Loucy (cell line): ENCODE measurements at regions not wholly inside any gene's neighbourhood (a gene's known extent, or its start where the extent isn't known, plus 50 kb on each side); places are given as distances from the start of the nearest gene placed in this dataset.

Experiments used
- H2AFZ ChIP-seq: fragments of 200-600 bp; sonication (generic); 2 replicates; pipeline ENCODE4 v1.6.0; 2016; ENCODE audit warnings: antibody characterized with exemption, mild to moderate bottlenecking, low read length, moderate library complexity
- H3F3A ChIP-seq: fragments of 200-600 bp; 2 replicates; pipeline ENCODE4 v1.6.0; 2016; ENCODE audit warnings: antibody characterized with exemption, low read depth, mild to moderate bottlenecking
- H3K27me3 ChIP-seq: fragments of 200-600 bp; sonication (generic); 2 replicates; pipeline ENCODE4 v1.6.1; 2014; ENCODE audit warnings: low read length, mild to moderate bottlenecking; ENCODE audit not compliant: insufficient read depth, poor library complexity, severe bottlenecking
- H3K36me3 ChIP-seq: fragments of 200-600 bp; sonication (generic); 2 replicates; pipeline ENCODE4 v1.6.1; 2016; ENCODE audit warnings: low read length; ENCODE audit not compliant: insufficient read depth
- H3K4me1 ChIP-seq: fragments of 200-600 bp; sonication (generic); 2 replicates; pipeline ENCODE4 v1.5.1; 2014; ENCODE audit warnings: low read length, mild to moderate bottlenecking; ENCODE audit not compliant: insufficient read depth, poor library complexity, severe bottlenecking
- H3K4me2 ChIP-seq: fragments of 200-600 bp; sonication (generic); 2 replicates; pipeline ENCODE4 v1.6.0; 2014; ENCODE audit warnings: antibody characterized with exemption, low read length, low read depth, mild to moderate bottlenecking; ENCODE audit not compliant: poor library complexity, severe bottlenecking
- H3K4me3 ChIP-seq: fragments of 200-600 bp; sonication (generic); 2 replicates; pipeline ENCODE4 v1.5.1; 2014; ENCODE audit warnings: low read length, mild to moderate bottlenecking, mixed read lengths; ENCODE audit not compliant: poor library complexity, severe bottlenecking
- H3K79me2 ChIP-seq: fragments of 200-600 bp; sonication (generic); 2 replicates; pipeline ENCODE4 v1.6.1; 2014; ENCODE audit warnings: low read length; ENCODE audit not compliant: insufficient read depth
- H3K9ac ChIP-seq: fragments of 200-600 bp; sonication (generic); 2 replicates; pipeline ENCODE4 v1.6.0; 2014; ENCODE audit warnings: mild to moderate bottlenecking, low read depth, low read length, moderate library complexity; ENCODE audit not compliant: poor library complexity, severe bottlenecking
- H3K9me2 ChIP-seq: fragments of 200-600 bp; sonication (generic); replicated peaks from 2 replicates; pipeline ENCODE4 v1.6.1; 2016; ENCODE audit warnings: low read depth, low read length, mixed read lengths
- H3K9me3 ChIP-seq: fragments of 200-600 bp; sonication (generic); 2 replicates; pipeline ENCODE4 v1.6.1; 2014; ENCODE audit warnings: mild to moderate bottlenecking, antibody characterized with exemption, low read length, low read depth; ENCODE audit not compliant: insufficient read depth
- H4K20me1 ChIP-seq: fragments of 200-600 bp; sonication (generic); 2 replicates; pipeline ENCODE4 v1.6.0; 2014; ENCODE audit warnings: antibody characterized with exemption, low read length, mild to moderate bottlenecking; ENCODE audit not compliant: insufficient read depth, poor library complexity, severe bottlenecking
- EZH2phosphoT487 ChIP-seq: fragments of 200-600 bp; IDR thresholded peaks from 2 replicates; pipeline ENCODE4 v1.6.1; 2018; ENCODE audit warnings: antibody characterized with exemption, mild to moderate bottlenecking, moderate library complexity, borderline replicate concordance
- TF ChIP-seq, protein P1 (sequence below): fragments of 200-600 bp; sonication (generic); conservative IDR thresholded peaks from 2 replicates; pipeline ENCODE4 v1.5.1; 2014; ENCODE audit warnings: mild to moderate bottlenecking, antibody characterized with exemption, low read length

DNA sequence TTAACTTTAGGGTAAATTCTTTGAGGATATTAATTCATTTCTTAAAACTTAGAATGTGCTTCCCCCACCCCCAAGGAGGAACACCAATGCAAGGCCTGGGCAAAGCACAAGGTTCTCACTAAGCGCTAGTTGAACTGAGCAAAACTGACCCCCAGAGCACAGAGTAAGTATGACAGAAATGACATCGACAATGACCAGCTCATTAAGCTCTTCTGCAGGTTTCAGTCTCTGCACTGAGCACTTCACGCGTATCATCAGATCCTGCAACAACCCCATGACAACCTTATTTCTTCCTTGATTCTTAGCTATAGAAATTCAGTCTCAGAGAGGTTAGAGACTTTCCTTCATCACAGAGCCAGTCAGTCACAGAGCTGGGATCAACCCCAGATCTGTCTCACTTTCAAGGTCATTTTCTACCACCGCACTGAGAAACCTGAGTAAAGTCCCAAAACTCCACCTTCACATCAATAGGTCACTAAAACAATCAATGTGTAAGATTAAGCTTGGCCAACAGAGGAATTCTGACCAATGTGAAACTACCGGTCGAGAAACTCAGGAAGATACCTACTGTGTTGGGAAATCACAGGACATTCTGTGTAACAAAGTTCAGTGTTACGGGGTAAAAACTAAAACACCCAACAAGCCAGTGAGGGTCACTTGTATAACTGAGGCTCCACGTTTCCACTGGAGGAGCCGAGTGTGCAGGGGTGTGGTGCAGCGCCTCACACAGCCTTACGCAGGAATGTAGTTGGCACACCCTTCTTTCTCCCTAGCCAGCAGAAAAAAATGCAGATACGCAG lies 129.0 kb upstream of the FOXQ1 start:
- TF ChIP-seq, protein P1, sequence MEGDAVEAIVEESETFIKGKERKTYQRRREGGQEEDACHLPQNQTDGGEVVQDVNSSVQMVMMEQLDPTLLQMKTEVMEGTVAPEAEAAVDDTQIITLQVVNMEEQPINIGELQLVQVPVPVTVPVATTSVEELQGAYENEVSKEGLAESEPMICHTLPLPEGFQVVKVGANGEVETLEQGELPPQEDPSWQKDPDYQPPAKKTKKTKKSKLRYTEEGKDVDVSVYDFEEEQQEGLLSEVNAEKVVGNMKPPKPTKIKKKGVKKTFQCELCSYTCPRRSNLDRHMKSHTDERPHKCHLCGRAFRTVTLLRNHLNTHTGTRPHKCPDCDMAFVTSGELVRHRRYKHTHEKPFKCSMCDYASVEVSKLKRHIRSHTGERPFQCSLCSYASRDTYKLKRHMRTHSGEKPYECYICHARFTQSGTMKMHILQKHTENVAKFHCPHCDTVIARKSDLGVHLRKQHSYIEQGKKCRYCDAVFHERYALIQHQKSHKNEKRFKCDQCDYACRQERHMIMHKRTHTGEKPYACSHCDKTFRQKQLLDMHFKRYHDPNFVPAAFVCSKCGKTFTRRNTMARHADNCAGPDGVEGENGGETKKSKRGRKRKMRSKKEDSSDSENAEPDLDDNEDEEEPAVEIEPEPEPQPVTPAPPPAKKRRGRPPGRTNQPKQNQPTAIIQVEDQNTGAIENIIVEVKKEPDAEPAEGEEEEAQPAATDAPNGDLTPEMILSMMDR = no peak
- no peak for TF ChIP-seq EZH2phosphoT487
- no peaks in the 10 kb centered on the region for H4K20me1 ChIP-seq
- H3K79me2 ChIP-seq = no peaks in the 10 kb centered on the region
- H3K9me2 ChIP-seq = no peaks in the 10 kb centered on the region
- H2AFZ ChIP-seq = no peak overlapping the region
- H3K27me3 ChIP-seq = no peaks in the 10 kb centered on the region
- no peak overlapping the region for H3K9ac ChIP-seq
- no peaks in the 10 kb centered on the region for H3K4me1 ChIP-seq
- no peaks in the 10 kb centered on the region for H3K36me3 ChIP-seq
- H3K4me2 ChIP-seq = no peak overlapping the region
- no peak overlapping the region for H3K4me3 ChIP-seq
- no peaks in the 10 kb centered on the region for H3K9me3 ChIP-seq
- H3F3A ChIP-seq = no peaks in the 10 kb centered on the region

DNA sequence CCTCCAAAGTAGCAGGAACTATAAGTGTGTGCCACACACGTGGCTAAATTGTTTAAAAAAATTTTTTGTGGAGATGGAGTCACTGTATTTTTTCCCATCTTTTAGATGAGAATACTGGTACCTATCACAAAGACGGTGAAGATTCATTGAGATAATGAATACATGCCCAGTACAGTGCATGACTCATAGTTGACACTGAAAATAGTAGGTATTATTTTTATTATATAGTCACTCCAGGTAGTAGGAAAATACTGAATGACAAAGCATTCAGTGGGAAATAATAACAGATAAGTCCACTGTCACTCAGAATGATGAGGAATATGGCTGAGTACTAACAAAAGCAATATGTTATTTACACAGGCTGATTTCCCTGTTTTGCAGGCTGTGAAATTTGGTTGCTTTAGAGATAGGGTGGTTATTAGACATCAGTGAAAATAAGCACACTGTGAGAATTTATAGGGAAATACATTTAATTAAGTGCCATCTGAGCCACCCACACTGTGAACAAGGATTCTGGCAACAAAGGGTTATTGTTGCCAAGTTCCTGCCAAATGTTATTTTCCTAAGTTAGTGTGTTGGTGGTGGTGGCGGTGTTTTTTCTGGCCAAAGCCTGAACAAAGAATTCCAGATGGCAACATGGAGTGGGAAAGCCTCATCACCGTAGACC lies 129.8 kb upstream of the FOXQ1 start:
- H3F3A ChIP-seq = no peaks in the 10 kb centered on the region
- TF ChIP-seq, protein P1 = no peak
- no peak for TF ChIP-seq EZH2phosphoT487
- no peaks in the 10 kb centered on the region for H3K9me3 ChIP-seq
- no peak overlapping the region for H2AFZ ChIP-seq
- no peaks in the 10 kb centered on the region for H3K79me2 ChIP-seq
- H4K20me1 ChIP-seq = no peaks in the 10 kb centered on the region
- no peaks in the 10 kb centered on the region for H3K36me3 ChIP-seq
- no peaks in the 10 kb centered on the region for H3K27me3 ChIP-seq
- H3K4me3 ChIP-seq = no peak overlapping the region
- no peaks in the 10 kb centered on the region for H3K9me2 ChIP-seq
- no peaks in the 10 kb centered on the region for H3K4me1 ChIP-seq
- H3K4me2 ChIP-seq = no peak overlapping the region
- no peak overlapping the region for H3K9ac ChIP-seq

DNA sequence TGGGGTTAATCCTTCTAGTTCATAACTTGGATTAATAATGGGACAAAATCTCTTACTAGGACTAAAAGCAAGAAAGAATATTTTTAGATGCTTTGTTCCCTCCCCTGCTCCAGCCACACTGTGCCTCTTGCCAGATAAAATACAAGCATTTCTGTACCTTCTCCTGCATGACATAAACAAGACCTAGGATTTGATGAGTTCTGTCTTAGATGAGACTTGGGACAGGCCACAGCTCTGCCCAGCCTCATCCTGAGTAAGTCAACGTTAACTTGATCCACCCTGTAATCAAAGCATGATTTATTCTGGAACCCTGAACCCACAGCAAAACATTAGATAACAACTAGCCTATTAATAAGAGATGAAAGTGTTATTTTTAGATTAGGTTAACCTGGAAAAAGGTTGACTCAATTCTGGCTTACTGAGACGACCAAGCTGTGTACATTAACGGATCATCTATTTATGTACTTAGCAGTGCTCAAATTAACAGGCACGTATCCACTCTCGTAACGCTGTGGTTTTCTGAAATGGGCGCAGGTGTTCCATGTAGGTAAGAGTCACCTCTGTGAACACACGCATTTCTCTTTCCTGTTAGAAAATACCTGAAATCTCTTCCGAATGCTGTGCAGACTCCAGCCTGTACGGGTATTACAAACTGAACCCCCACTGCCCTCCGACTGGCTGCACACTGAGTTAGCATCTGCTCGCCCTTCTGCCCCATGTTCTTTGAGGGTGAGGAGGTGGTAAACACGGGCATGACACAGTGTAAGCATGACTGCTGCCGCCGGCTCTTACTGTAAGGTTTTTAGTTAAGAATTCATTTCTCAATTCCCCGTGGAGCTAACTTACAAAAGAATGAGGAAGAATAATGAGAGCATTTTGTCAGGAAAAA lies 132.1 kb upstream of the FOXQ1 start:
- no peaks in the 10 kb centered on the region for H3K27me3 ChIP-seq
- no peak for TF ChIP-seq EZH2phosphoT487
- TF ChIP-seq, protein P1 = no peak
- H3K4me2 ChIP-seq = no peak overlapping the region
- H3F3A ChIP-seq = no peaks in the 10 kb centered on the region
- H3K36me3 ChIP-seq = no peaks in the 10 kb centered on the region
- no peaks in the 10 kb centered on the region for H3K79me2 ChIP-seq
- H3K9ac ChIP-seq = no peak overlapping the region
- no peak overlapping the region for H3K4me3 ChIP-seq
- no peaks in the 10 kb centered on the region for H3K4me1 ChIP-seq
- H2AFZ ChIP-seq = no peak overlapping the region
- H4K20me1 ChIP-seq = no peaks in the 10 kb centered on the region
- no peaks in the 10 kb centered on the region for H3K9me3 ChIP-seq
- H3K9me2 ChIP-seq = no peaks in the 10 kb centered on the region
